ENCODE measurements at regions not wholly inside any gene's neighbourhood (a gene's known extent, or its start where the extent isn't known, plus 50 kb on each side); places are given as distances from the start of the nearest gene placed in this dataset.

- no peak for DNase-seq (ENCODE audit: low read depth)
Measured at GRCh38 chr11:26035696-26036095, 296.2 kb upstream of the ANO3 start.

DNA sequence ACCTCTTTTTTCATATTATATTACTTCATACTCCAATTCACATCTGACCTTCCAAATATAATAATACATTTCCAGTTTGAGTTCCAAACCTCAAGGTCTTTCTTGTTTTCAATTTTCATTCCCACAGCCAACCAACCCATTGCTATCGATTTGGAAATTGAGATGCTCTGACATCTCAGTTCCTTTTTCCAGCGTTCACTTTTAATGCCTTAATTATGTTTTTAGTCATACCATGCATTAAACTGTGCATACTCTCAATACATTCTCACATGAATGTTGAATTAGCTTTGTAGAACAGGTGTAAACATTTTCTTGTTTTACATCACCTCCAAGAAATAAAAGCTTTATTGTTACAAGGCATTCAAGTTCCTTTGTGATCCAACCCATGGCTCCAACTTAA is 294.2 kb upstream of the ANO3 start:
- DNase-seq (ENCODE audit: low read depth), result no peak

DNA sequence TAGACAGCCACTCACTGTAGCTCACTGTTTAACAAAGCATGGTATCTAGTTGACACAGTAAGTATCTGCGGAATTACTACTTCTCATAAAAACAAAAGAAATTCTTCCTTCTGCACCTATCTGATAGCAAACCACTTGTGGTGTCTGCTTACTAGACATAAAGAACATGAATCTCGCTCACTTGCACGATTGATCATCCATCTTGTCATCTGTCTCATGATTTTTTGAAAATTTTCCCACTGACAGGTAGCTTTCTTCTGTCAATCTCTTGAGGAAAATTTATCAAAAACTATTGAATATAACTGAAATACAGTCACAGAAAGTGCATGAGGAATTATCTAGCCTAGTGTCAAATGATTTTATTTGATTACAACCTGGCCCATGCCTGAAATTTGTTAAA is 291.6 kb upstream of the ANO3 start:
- DNase-seq (ENCODE audit: low read depth), result no peak

DNA sequence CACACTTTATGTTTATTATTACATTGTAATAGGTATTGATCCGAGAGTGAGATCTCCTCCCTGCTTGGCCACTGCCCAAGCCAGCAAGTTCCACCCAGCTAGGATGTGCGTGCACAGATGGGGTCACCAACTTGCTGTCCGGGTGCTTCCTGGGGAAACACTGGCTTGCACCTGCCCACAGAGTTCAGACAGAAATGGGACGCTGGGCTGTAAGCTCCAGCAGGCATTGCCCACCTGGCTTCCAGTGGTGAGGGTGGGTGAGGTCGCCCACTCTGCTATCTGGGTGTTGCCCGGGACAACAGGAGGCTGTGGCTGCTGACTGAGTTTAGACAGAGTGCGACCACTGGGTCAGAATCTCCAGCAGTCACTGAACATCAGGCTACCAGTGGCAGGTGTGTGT is 289.8 kb upstream of the ANO3 start:
- DNase-seq (ENCODE audit: low read depth), result no peak

DNA sequence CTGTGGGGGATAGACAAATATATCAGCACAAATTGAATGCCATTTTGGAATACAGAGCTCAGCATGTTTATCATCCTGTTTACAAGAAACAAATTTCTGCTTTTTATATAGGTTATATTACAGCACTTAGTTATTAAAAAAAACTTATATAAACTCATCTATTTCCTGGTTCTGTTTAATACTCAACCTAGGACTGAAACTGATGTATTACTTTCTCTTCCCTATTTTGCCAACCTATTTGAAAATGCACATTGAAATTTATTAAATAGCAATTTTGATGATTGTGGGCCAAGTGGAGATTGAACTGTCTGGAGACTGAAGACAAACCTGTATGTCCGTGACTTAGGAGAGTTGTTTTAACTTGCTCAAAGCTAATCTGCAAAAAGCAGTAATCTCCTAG is 288.3 kb upstream of the ANO3 start:
- no peak for DNase-seq (ENCODE audit: low read depth)

DNA sequence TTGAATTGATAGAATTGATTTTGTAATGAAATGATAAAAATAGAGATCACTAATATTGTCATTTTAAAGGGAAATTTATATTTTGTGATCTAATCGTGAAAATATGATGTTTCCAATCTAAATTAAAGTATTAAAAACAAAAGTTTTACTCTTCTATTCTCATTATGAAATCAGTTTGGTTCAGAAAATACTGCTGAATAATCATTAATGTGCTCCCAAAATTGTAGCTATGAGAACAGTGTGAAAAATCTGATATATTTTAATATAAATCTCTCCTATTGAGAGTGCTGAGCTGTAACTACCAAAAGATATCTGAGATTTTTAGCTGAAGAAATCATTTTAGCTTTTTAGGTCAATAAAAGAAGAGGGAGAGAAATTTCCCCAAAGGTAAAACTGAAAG is 287.5 kb upstream of the ANO3 start:
- no peak for DNase-seq (ENCODE audit: low read depth)

GRCh38 chr11:26045082-26045481 is 286.8 kb upstream of the ANO3 start:
- DNase-seq (ENCODE audit: low read depth), result no peak

- DNase-seq (ENCODE audit: low read depth), result no peak
Measured at GRCh38 chr11:26048271-26048670, 283.7 kb upstream of the ANO3 start.

DNA sequence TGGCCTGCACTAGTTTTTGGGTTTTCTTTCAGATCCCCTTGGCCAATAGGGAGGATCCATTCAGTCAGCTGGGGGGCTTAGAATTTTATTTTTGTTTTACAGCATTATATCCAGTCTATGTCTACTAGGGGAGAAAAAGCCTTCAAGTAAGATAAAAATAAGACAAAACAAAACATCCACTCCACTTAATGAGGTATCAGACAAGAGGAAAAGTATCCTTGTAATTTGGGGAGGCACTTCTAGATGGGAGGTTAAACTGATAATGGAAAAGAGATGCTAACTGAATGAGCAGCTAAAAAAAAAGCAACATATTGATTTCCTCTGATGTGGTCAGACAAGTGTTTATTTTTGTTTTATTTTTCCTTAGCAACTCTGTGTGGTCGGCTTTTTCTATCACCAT is 278.0 kb upstream of the ANO3 start:
- no peak for DNase-seq (ENCODE audit: low read depth)

- no peak for DNase-seq (ENCODE audit: low read depth)
Measured at GRCh38 chr11:26062660-26063059, 269.3 kb upstream of the ANO3 start.

GRCh38 chr11:26063915-26064314 is 268.0 kb upstream of the ANO3 start:
- no peak for DNase-seq (ENCODE audit: low read depth)

GRCh38 chr11:26065944-26066343 is 266.0 kb upstream of the ANO3 start:
- no peak for DNase-seq (ENCODE audit: low read depth)

GRCh38 chr11:26070714-26071380 is 261.1 kb upstream of the ANO3 start:
- DNase-seq (ENCODE audit: low read depth), result no peak

DNA sequence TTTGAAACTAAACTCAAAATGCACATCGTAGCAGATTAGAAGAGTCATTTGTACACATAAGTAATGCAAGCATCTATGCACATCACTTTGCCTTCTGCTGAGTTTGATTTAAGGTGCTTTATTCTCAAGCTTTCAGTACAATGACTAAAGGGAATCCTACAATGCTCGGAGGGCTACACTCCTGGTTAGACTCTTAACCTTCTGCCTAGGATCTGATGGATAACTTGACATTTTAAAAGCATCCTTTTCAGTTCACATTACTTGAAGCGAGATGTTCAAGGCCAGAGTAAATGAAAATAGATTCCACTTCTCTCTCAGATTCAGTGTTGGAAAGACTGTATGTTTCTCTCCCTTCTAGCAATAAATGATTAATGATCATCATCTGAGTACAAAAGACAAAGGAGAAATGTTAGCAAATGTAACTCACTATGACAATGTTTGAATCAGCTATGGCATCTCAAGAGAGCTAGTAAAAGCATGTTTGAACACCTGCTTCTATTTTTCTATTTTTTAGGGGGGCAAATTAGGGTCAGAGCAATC is 259.2 kb upstream of the ANO3 start:
- no peak for DNase-seq (ENCODE audit: low read depth)

- DNase-seq (ENCODE audit: low read depth), result no peak
Measured at GRCh38 chr11:26073646-26074045, 258.3 kb upstream of the ANO3 start.

- DNase-seq (ENCODE audit: low read depth), result no peak
Measured at GRCh38 chr11:26076233-26076990, 255.5 kb upstream of the ANO3 start.

DNA sequence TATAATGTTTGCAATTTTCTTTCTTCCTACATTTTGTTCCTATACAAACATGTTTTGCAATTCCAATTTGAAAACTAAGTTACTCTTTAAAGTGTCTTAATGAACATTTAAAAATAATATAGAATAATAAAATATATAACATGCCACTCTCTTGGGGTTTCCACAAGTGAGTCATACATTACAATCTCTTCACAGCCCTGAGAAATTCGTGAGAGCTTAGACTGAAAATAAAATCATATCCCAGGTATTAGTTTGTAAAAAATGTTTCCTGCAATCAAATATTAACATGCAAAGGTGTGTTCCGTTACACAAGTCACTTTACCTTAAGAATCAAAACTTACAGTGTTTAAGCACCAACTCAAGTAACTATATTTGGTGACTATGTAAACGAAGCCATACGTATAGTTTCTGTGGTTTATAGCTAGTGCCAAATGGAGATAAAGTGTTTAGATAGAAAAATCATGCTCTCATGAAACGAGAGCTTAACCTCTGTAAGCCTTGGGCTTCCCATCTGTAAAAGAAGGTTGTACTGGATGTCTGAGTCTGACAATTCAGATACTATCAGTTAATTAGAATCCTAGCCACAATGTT is 253.6 kb upstream of the ANO3 start:
- DNase-seq (ENCODE audit: low read depth), result no peak

GRCh38 chr11:26084313-26084712 is 247.6 kb upstream of the ANO3 start:
- no peak for DNase-seq (ENCODE audit: low read depth)

DNA sequence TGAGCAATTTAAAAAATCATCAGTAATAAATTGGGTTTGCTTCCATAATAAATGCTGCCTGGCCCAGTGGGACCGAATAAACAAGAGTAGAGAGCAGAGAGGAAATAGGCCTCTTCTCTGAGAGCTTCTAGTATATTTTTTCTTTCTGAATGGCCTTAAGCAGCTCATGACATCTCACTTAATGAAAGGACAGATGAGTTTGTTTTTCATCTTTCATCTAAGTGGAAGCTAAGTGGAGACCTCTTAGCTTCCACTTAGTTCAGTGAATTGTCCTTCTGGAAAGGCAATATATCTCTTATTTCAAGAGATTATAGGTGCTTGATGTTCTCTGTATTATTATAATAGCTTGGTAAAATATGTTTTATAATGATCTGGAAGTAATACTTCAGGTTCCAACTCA is 245.9 kb upstream of the ANO3 start:
- no peak for DNase-seq (ENCODE audit: low read depth)

GRCh38 chr11:26087120-26087935 is 244.6 kb upstream of the ANO3 start:
- DNase-seq (ENCODE audit: low read depth), result no peak

- DNase-seq (ENCODE audit: low read depth), result peak; percentile 40
Measured at GRCh38 chr11:26088391-26088790, 243.5 kb upstream of the ANO3 start.

DNA sequence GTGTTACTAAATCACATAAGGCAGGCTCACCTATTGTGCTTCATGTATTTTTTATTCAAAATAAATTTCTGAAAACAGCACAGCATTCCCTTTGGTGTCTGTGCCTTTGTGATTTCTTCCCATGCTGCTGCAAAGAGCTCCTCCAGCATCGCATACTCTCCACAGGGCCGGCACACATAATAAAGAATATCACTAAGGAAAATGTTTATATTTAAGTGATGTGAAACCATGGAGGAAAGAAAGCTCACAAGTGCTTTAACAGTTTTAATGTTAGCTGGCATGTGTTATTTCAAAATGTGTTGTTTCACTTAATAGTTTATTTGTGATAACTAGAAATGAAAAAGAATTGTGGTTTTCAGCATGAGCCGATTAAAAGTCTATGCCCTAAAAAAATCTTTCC is 241.3 kb upstream of the ANO3 start:
- no peak for DNase-seq (ENCODE audit: low read depth)
